ENCODE measurements at regions not wholly inside any gene's neighbourhood (a gene's known extent, or its start where the extent isn't known, plus 50 kb on each side); places are given as distances from the start of the nearest gene placed in this dataset.

DNA sequence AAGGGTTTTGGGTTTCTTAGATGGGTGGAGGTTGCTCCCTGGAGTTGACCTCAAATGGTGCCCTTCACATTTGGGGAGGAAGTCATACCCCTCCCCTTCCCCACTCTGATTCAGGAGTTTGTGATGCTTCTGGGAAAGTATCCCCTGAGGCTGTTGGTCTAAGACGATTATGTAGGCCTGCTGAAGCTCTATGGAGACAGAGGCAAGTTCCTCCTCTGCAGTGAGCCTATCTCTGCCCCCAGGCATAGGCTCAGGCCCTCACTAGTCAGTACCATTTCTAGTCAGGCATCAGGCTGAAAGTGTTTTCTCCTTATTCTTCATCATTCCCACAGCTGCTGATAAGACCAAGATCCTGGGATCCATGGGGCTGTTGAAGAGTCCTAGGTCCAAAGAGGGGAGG, 271.6 kb upstream of the NUDT12 start:
- no peaks in the 10 kb centered on the region for H3K79me2 ChIP-seq (ENCODE audit: insufficient read depth, low read depth, low read length)
- POLR2A ChIA-PET: interaction anchor here (0.6 to 0.8 kb wide), 2 partner anchors 19 to 122 kb away, joined by 3 read pairs; no protein-coding TSS in a partner anchor
- CTCF ChIA-PET (ENCODE audit: unreplicated experiment): no interaction called here
- no peak overlapping the region for H2AFZ ChIP-seq (ENCODE audit: low read length)
- no peaks in the 10 kb centered on the region for H3K9me3 ChIP-seq (ENCODE audit: low read length)
- no peak overlapping the region for H3K4me3 ChIP-seq (ENCODE audit: low read depth, low read length, poor library complexity, severe bottlenecking)
- no peak overlapping the region for H3K27ac ChIP-seq (ENCODE audit: low read depth, low read length, poor library complexity, severe bottlenecking)
- no peaks in the 10 kb centered on the region for H4K20me1 ChIP-seq (ENCODE audit: insufficient read depth, low read length)
- H3K9me2 ChIP-seq (ENCODE audit: insufficient read depth, low read length): no peaks in the 10 kb centered on the region
- no TSS peak for BruUV-seq (replicated peaks)
- no peak for TF ChIP-seq EZH2phosphoT487 (IDR thresholded peaks at IDR 0.05; ENCODE audit: borderline replicate concordance, low read depth, low read length)
- TF ChIP-seq, protein P1, sequence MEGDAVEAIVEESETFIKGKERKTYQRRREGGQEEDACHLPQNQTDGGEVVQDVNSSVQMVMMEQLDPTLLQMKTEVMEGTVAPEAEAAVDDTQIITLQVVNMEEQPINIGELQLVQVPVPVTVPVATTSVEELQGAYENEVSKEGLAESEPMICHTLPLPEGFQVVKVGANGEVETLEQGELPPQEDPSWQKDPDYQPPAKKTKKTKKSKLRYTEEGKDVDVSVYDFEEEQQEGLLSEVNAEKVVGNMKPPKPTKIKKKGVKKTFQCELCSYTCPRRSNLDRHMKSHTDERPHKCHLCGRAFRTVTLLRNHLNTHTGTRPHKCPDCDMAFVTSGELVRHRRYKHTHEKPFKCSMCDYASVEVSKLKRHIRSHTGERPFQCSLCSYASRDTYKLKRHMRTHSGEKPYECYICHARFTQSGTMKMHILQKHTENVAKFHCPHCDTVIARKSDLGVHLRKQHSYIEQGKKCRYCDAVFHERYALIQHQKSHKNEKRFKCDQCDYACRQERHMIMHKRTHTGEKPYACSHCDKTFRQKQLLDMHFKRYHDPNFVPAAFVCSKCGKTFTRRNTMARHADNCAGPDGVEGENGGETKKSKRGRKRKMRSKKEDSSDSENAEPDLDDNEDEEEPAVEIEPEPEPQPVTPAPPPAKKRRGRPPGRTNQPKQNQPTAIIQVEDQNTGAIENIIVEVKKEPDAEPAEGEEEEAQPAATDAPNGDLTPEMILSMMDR (conservative IDR thresholded peaks at IDR 0.05; ENCODE audit: low read length): no peak
- H3K4me1 ChIP-seq (ENCODE audit: insufficient read depth, low read length, poor library complexity, severe bottlenecking): no peaks in the 10 kb centered on the region
- no peaks in the 10 kb centered on the region for H3K36me3 ChIP-seq (ENCODE audit: insufficient read depth, low read length)
- DNase-seq (ENCODE audit: low spot score): no peak
- intact Hi-C loops (cut with micrococcal nuclease; ENCODE audit: unreplicated experiment): no loop called here
- no peak overlapping the region for H3K4me2 ChIP-seq (ENCODE audit: low read length)

DNA sequence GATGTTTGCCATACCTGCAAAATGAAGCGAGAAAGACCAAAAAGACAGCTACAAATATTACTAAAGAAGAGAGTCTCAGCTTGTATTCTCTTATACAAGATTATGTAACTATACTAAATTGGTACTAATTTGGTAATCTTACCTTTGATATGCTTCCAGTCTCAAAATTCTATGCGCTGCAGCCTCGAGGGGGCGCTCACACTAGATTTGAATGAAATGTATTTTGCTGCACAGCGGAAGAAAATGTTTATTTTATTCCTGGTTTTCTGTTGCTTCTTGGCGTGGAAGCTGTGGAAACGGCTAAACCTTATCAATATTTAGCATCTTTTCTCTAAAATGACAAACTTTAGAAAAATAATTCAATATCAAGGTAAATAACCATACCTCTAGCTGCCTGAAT, 267.0 kb upstream of the NUDT12 start:
- Histone ChIP-seq H3K79me2 (ENCODE audit: insufficient read depth, low read depth, low read length) (no peaks in the 10 kb centered on the region), H2AFZ (ENCODE audit: low read length) (no peak overlapping the region), H3K9me2 (ENCODE audit: insufficient read depth, low read length) (no peaks in the 10 kb centered on the region), H4K20me1 (ENCODE audit: insufficient read depth, low read length) (no peaks in the 10 kb centered on the region), H3K27ac (ENCODE audit: low read depth, low read length, poor library complexity, severe bottlenecking) (no peak overlapping the region), H3K4me3 (ENCODE audit: low read depth, low read length, poor library complexity, severe bottlenecking) (no peak overlapping the region), H3K9me3 (ENCODE audit: low read length) (no peaks in the 10 kb centered on the region), H3K36me3 (ENCODE audit: insufficient read depth, low read length) (no peaks in the 10 kb centered on the region), H3K4me2 (ENCODE audit: low read length) (no peak overlapping the region), H3K4me1 (ENCODE audit: insufficient read depth, low read length, poor library complexity, severe bottlenecking) (no peaks in the 10 kb centered on the region)
- CTCF ChIA-PET (ENCODE audit: unreplicated experiment): no interaction called here
- no peak for DNase-seq (ENCODE audit: low spot score)
- POLR2A ChIA-PET: no interaction called here
- TF ChIP-seq EZH2phosphoT487 (IDR thresholded peaks at IDR 0.05; ENCODE audit: borderline replicate concordance, low read depth, low read length): no peak
- TF ChIP-seq, protein P1 (conservative IDR thresholded peaks at IDR 0.05; ENCODE audit: low read length): peak; percentile 79
- intact Hi-C loops (cut with micrococcal nuclease; ENCODE audit: unreplicated experiment): loop anchor here (5.0 kb wide), 1 partner anchor 348 kb away; no protein-coding TSS in a partner anchor
- no TSS peak for BruUV-seq (replicated peaks)

DNA sequence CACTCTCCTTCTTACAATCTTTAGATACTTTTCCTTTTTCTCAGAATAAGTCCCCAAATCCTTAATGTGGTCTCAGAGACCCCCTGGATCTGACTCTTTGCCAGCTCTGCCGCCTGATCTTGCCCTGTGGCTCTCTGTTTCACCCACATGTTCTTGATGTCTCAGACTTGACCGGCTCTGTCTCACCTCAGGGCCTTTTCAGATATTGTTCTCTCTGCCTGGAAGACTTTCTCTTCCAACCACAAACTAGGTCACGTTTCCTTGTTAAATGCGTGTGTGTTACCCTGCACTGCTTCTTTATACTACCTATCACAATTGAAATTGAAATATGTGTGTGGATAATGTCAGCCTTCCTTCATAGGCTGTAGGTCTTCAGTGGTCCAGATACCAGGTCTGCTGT, 265.4 kb upstream of the NUDT12 start:
- no peak overlapping the region for H3K4me3 ChIP-seq (ENCODE audit: low read depth, low read length, poor library complexity, severe bottlenecking)
- H4K20me1 ChIP-seq (ENCODE audit: insufficient read depth, low read length): no peaks in the 10 kb centered on the region
- no peaks in the 10 kb centered on the region for H3K9me3 ChIP-seq (ENCODE audit: low read length)
- no peak overlapping the region for H3K27ac ChIP-seq (ENCODE audit: low read depth, low read length, poor library complexity, severe bottlenecking)
- intact Hi-C loops (cut with micrococcal nuclease; ENCODE audit: unreplicated experiment): loop anchor here (5.0 kb wide), 1 partner anchor 349 kb away; no protein-coding TSS in a partner anchor
- no peak for DNase-seq (ENCODE audit: low spot score)
- no peak overlapping the region for H3K4me2 ChIP-seq (ENCODE audit: low read length)
- POLR2A ChIA-PET: no interaction called here
- CTCF ChIA-PET (ENCODE audit: unreplicated experiment): no interaction called here
- H3K9me2 ChIP-seq (ENCODE audit: insufficient read depth, low read length): no peaks in the 10 kb centered on the region
- no peak for TF ChIP-seq EZH2phosphoT487 (IDR thresholded peaks at IDR 0.05; ENCODE audit: borderline replicate concordance, low read depth, low read length)
- H3K4me1 ChIP-seq (ENCODE audit: insufficient read depth, low read length, poor library complexity, severe bottlenecking): no peaks in the 10 kb centered on the region
- no peaks in the 10 kb centered on the region for H3K79me2 ChIP-seq (ENCODE audit: insufficient read depth, low read depth, low read length)
- BruUV-seq (replicated peaks): no TSS peak
- no peak overlapping the region for H2AFZ ChIP-seq (ENCODE audit: low read length)
- H3K36me3 ChIP-seq (ENCODE audit: insufficient read depth, low read length): no peaks in the 10 kb centered on the region
